Kidney glomerular epithelial cell (primary cell): ENCODE measurements at regions not wholly inside any gene's neighbourhood (a gene's known extent, or its start where the extent isn't known, plus 50 kb on each side); places are given as distances from the start of the nearest gene placed in this dataset.

Experiments
- DNase-seq: peaks from one replicate; lab custom pipeline; 2025; lab: John Stamatoyannopoulos, UW

DNA sequence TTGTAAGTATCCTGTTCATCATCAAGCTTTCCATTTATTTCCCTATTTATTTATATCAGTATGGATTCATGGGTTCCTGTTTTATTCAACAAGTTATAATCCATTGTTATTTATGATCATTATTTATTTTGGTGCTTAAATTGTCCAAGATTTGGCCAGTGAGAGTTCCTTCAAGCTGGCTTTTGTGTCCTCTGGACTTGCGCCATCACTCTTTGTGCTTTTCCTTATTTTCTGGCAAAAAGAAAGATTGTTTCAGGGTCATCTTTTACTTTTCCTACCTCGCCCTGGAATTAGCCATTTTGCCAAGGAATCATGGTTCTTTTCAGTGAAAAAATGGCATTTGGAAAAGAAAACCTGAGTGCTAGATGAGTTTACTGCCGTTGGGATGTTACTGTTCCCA, 193.4 kb downstream of the ADAMTS15 start:
- no peak for DNase-seq

DNA sequence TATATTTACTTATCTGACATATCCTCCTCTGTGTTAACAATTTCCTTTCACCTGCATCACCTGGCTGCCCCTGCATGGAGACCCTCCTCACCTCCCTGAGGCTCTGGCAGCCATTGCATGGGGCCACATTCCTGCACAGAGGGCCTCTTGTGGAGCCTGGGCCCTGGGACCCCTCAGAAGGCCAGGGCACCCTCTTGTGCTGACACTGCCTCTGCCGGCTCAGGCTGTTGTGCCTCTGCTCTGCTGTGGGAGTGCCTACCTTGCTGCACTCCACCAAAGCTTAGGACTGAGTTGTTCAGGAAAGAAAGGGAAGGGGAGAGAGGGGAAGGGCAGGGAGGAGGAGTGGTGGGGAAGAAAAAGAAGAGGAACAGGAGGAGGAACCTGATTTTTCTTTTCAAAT, 194.5 kb downstream of the ADAMTS15 start:
- no peak for DNase-seq

DNA sequence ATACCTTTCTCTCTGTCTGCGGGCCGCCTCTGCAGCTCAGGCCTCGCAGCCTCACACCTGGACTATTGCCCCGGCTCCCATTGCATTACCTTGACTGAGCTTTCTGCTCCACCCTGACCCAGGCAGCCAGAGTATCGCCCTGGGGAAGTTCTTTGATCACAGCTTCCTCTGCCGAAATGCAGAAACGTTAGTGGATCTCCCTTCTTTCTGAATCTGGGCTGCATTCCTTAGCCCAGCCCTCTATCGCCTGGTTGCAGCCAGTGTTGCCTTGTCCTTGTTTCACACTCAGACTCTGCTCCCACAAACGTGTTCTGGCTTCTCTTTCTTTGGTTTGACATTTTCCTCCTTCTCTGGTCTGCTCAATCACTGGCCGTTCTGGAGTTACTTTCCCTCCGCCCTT, 195.7 kb downstream of the ADAMTS15 start:
- DNase-seq, result no peak

DNA sequence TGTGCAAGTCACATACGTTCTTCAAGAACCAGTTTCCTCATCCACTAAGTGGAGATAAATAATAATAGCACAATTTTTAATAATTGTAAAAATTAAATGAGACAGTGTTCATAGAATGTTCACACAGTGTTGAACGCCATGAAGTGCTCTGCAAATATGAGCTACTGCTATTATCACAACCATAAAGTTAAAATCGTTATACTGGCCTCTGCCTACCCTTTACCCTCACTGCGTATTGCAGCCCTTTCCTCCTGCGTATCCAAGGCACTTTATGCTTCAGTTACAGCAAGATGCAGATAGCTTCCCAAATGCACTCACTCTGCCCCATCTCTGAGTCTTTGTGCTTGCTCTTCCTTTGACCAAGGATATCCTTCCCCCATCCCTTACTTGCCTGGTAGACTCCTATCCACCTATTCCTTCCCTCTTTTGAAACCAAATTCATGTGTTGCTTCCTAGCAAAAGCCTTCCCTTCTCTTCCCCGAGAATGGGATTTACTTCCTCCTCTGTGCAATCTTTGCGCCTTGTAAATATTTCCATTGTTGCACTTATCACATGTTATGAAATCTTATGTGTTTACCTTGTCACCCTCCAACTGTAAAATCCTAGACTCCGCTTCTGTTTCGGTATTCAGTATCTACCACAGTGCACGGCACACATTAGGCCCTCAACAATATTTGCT, 196.9 kb downstream of the ADAMTS15 start:
- no peak for DNase-seq

DNA sequence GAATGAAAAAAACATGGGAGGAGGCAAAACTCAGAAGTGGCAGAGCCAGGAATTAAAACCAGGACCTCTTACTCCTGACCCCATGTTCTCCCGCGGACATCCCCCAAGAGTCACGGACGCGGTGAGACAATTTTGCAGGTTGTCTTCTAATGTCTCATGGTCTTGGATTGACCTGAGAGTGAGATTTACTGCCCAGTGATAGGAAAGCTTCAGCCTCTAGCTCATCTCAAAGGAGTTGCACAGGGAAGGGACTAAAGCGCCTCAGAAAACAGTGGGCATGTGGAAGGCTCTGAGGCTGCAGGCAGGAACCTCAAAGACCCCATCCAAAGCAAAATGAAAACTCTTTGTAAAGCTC, 197.4 kb downstream of the ADAMTS15 start:
- no peak for DNase-seq

DNA sequence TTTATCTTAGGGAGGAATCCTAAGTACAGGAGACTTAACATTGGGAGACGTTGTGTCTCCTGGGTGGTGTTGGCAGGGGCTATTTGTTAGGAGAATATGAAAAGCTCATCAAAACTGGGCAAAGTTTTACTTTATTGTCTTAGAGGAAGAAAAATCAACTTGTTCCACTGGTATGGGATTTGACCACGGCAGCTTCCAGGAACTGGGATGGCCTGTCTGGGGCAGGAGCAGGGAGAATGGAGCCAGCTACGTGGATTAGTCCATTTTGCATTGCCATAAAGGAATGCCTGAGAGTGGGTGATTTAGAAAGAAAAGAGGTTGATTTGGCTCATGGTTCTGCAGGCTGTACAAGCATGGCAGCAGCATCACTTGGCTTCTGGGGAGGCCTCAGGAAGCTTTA, 198.4 kb downstream of the ADAMTS15 start:
- DNase-seq, result no peak

DNA sequence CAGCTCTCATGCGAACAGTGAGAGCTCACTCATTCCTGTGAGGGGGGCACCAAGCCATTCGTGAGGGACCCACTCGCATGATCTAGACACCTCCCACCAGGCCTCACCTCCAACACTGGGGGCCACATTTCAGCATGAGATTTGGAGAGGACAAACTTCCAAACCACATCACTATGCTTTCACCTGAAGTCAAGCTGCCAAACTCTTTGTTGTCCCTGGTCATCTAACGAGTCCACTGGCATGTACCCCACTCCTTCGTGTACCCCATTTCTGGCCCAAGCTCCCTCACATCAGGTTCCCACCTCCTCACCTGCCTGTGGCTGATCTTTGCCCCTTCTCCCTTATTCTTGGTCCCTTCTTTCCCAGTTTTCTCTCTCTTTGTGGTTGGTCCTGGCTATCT, 198.9 kb downstream of the ADAMTS15 start:
- DNase-seq, result no peak

DNA sequence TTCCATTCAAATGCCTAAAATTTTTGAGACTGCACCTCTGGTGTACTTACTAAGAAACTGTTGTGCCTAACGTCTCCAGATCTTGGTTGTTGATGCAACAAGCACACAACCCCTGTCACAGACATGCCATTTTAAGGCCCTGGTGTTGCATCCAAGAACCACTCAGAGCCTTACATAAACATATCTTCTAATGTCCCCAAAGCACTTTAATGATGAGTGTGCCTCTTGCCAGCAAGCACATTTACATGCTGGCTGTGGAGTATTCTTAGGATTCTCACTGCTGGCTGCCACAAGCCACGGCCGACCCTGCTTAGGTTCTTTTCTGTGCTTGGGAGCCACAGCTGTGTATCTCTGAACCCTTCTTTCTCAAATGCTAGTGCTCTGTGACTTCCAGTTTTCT, 201.4 kb downstream of the ADAMTS15 start:
- no peak for DNase-seq

DNA sequence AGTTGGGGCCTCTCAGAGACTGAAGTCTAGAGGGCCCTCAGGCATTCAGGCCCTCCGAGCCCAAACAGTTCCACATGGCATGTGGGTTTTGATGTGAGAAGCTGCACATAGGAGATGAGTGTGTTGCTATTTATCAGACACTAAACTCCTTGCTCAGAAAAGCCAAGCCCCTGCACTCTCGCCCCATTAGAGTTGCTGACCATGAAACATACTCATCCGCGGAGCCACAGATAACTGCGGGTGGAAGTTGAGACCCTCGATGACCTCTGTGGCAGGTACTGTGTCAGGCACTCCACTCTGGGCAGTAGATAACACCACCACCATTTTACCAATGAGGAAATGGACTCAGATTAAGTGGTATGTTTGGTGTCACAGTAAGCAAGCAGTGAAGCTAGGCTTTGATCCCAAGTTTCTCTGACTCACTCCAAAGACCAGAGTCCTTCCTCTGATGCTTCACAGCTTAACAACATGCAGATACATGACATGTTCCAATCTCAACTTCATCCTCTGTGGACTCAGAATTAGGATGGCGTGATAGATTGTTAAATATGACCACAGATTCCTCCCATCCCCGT, 202.1 kb downstream of the ADAMTS15 start:
- DNase-seq, result no peak

DNA sequence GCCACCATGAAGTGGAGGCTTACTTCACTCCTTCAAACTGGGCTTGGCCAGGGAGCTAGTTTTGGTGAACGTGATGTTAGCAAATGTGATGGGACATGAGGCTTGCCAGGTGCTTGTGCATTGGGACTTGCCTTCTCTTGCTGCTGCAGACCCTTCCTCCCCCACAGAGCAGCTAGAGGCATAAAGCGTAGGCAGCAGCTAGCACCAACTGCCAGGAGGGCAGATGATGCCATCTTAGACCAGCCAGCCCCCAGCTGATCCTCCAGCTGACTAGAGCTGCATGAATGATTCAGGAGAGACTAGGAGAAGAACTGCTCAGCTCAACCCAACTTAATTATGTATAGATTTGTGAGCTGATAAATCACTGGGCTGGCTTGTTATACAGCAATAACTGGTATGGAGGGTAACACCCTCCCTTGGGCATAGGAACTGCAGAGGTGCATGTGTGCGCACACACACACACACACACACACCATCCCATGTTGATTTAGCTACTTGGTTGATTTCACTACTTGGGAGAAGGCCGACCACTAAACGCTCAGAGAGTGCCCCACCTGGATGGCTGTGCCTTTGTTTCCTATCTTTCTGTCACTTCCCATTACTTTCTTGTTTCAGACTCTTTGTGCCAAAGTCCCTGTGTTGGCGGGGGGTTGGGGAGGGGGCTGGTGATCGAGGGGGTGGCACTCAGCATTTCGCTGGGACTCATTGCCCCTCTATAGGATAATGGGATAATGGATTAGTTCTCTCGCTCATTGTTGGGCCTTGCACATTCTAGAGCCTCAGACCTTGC, 202.8 kb downstream of the ADAMTS15 start:
- no peak for DNase-seq

DNA sequence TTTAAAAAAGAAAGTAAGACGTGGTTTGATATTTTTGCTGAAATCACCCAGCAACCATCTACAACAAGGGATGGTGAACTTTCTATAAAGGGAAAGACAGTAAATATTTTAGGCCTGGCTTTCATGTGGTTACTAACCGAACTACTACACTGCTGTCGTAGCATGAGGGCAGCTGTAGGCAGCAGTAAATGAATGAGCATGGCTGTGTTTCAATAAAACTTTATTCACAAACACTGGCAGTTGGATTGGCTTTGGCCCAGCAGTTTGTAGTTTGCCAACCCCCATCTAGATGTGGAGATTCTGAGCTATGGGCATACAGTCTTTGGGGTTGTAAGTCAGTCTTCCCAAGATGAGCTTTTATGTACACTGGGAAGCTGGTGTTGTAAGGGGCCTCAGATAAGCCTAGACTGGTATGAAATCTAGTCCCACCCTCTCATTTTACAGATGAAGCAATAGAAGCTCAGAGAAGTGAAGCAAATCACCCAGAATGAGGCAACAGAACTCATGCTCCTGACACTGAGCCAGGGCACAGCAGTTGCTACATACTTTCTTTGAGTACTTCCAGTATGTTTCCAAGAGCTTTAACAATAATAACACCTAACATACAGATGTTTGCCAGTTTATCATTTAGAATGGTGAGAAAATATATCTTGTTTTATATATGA, 204.4 kb downstream of the ADAMTS15 start:
- DNase-seq, result peak; percentile 23

DNA sequence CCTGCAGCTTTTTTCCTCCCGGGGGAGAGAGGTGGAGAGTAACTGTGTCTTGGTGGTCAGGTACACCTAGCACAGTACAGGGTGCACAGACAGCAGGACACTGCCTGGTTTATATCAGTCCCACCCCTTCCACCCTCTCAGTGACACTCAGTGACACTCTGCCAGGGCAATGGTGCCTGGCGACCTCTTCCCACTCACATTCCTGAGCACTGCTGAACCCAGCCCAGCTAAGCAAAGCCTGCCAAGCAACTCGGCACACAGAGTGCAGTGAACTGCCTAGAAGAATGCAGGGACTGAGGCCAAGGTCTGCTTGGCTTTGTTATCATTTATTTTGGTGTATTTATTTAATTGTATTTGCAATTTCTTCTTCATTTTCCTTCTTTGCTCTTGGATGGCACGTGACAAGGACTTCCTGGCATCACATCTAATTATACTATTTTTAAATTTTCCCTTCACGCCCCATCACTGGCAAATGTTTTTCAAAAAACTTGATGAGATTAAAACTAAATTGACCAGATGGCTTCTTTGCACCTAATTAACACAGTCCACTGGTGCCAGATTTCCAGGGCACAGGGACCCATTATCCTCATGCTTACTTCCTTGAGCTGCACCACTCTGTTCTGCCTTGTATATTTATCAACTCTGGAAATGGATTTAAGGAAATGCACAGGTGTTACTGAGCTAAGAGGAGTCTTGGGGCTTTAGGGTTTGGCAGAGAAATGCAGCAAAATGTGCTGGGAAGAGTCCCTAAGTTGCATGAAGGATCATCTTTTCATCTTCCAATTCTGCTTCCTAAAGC, 205.6 kb downstream of the ADAMTS15 start:
- peak; percentile 80 for DNase-seq

DNA sequence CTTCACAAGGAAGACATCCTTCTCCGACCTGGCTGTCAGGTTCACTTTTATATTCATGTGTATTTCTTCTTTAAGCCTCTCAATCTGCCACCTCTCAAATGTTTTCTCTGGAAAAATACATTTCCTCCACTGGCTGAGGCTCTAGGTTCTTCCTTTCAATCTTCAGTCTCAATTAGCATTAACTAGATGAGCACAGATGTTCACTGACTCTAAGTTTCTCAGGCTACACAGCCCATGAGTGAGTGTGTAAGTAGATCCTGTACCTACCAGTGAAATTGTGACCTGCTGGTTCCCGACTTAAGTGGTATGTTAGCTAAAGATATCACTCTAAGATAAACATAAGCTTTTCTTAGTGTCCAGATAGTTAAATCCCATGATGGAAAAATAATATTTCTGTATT, 206.9 kb downstream of the ADAMTS15 start:
- no peak for DNase-seq

DNA sequence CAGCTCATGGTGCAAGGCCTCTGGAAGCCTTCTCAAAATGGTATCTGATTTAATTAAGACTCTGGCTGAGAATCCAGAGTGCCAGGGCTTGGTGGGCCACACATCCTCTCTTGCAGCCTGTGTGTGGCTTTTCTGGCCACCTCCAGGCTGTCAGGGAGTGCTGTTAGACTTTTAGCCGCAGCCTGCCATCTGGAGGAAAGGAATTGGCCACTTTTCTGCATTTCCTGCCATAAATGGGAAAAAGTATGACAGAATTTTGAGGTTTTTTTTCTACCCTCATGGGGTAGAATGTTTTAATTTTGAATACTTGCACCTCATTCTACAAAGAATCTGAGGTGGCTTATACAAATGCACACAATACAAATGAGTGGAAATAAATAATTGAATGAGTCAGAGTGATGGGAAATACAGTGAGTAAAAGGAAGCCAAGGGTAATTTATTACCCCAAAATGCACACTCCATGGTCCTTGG, 218.4 kb downstream of the ADAMTS15 start:
- DNase-seq, result no peak

DNA sequence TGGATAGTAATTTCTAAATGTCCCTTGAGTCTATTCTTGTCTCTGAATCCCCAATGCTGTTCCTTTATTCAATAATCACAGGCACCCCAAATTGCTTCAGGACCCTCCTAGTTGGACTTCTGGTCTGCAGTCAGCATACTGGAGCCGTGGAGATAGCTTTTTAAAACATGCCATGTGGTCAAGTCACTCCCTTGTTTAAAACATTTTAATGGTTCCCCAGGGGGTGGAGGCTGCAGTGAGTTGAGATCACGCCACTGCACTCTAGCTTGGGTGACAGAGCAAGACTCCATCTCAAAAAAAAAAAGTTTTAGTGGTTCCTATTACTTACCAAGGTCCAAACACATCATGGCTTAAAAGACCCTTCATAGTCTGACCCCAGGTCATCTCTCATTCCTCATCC, 220.3 kb downstream of the ADAMTS15 start:
- DNase-seq, result no peak

DNA sequence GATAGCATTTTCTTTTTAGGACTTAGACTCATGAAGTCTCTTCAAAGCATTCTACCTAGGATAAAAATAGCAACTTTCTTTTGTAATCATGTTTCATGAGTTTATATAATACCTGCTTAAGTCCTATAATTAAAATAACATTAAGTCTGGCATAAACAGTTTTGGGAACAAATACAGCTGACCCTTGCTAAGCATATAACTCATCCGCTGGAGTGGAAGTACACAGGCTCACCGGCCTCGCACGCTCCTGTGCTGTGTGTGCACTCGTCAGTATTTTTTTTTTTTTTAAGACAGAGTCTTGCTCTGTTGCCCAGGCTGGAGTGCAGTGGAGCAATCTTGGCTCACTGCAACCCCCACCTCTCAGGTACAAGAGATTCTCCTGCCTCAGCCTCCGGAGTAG, 221.8 kb downstream of the ADAMTS15 start:
- no peak for DNase-seq

DNA sequence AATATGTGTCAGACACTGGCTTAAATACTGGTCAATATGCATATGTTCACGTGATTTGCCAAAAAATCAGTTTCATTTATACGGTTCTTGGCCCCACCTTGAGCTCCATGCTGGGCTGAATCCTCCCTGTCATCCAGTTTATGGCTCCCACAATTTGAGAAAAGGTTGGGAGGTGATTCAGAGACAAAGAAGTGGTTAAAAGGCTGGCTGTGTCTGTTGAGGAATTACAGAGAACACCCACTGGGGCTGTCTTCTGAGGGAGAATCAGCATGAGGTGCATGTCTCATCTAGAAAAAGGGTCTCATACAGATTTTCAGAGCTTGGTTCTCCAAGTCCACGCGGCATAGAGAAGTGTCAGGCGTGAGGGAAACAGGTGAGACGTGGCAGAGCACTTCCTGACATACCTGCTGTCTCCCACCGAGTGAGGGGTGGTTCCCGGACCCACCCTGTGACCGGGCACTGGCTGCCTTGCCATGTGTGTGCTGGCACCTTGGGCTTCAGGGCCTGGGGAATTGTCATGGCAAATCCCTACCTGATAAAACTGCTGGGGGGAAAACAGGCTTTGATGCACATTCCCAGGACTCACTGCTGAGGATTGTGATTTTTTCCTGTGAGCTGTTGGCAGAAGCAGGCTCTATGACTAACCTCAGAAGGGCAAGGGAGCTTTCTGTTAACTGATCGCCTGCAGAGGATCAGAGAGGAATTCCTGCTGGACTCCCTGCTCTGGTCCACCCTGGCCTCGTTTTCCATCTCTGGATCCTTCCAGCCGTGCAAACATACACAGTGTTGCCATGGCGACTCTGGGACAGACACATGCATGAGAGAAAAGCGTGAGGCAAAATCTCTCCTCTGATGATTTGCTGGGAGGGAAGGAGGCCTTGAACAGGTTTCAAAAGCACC, 223.6 kb downstream of the ADAMTS15 start:
- peak; percentile 73 for DNase-seq

DNA sequence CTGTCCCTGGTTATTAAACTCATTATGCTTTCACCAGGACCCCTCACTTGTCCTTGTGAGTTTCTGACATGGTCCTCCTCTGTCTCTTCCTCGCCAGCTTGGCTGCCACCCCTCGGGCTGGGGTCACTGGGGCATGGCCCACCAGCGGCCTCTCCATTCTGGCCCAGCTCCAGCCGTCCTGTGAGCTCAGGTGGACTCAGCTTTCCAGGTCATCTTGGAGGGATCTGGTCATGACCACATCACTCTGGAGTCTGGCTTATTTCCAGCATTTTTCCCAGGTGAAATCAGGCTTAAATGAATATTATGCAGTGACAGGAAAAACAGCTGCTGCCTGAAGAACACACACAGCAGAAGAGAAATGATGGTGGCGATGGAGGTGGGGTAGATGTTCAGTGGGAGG, 224.5 kb downstream of the ADAMTS15 start:
- peak; percentile 85 for DNase-seq

DNA sequence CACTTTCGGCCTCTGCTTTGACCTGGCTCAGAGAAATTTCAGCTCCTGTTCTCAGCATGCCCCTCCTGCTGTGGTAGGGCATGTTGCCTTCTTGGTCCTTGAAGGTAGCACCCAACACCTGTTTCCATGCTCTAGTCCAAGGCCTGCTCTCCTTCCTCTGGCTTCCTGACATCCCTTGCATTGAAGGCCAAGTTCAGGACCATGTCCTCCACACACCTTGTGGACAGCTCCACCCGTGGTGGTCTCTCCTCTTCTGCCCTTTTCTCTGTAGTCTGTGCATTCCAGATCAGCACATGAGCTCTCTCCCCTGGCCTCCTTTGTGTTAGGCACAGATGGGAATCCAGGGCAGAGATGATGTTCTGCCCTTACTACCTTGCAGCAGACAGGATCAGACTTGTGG, 225.3 kb downstream of the ADAMTS15 start:
- no peak for DNase-seq

DNA sequence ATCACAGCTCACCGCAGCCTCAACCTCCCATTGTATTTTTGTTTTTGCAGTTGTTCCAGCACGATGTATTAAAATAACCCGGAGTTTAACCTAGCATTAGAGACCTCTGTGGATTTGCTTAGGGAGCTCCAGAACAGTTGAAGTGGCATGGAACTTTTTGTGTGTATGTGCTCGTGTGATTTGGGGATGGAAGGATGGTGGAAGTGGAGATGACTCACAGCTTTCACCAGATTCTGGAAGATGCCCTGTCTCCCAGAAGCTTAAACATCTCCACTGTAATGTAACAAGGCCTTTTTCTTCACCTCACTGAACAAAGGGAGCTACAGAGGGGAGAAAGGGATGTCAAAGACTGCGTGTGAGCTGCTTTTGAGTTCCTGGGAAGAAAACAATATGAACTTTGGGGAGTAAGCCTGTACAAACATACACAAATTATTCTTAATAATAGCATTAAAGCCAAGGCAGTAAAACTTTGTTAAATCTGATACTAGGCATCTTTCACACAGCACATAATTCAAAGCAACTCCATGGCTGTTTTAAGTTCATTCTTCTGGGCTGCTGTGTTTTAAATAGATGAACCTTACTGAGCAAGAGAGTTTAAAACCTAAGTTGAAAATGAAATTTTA, 226.4 kb downstream of the ADAMTS15 start:
- peak; percentile 23 for DNase-seq
